ENCODE measurements at regions not wholly inside any gene's neighbourhood (a gene's known extent, or its start where the extent isn't known, plus 50 kb on each side); places are given as distances from the start of the nearest gene placed in this dataset.

GRCh38 chr5:138625134-138625533, 49.9 kb upstream of the HSPA9 start:
- Histone ChIP-seq H3K27me3 (no peaks in the 10 kb centered on the region), H3K4me1 (replicated peaks in 1 of 2) (no peaks in the 10 kb centered on the region), H3K36me3 (replicated peaks in 1 of 2) (no peaks in the 10 kb centered on the region), H3K9me3 (replicated peaks in 1 of 3) (no peaks in the 10 kb centered on the region), H3K4me3 (no peak overlapping the region), H3K27ac (no peak overlapping the region)
- intact Hi-C loops (cut with DNase I), result no loop called here
- peak in 2 of 7 donors; percentile 4 to 5 for DNase-seq
- 75 to 89% (median 83%) methylated on average over 6 of the region's 6 CpGs for WGBS, 4 donors
- TF ChIP-seq CTCF (IDR thresholded peaks at IDR 0.05) (no peak), POLR2A (IDR thresholded peaks at IDR 0.05) (no peak)
